ENCODE measurements at regions not wholly inside any gene's neighbourhood (a gene's known extent, or its start where the extent isn't known, plus 50 kb on each side); places are given as distances from the start of the nearest gene placed in this dataset.

- TF ChIP-seq CTCF (conservative IDR thresholded peaks at IDR 0.05; ENCODE audit: low read depth in 2 of 2): no peak
- TF ChIP-seq EZH2 (IDR thresholded peaks at IDR 0.05; ENCODE audit: low read depth, unreplicated experiment): no peak
- TF ChIP-seq JUNB (IDR thresholded peaks at IDR 0.05; ENCODE audit: unreplicated experiment): no peak
- no peak for TF ChIP-seq REST (IDR thresholded peaks at IDR 0.05; ENCODE audit: unreplicated experiment)
- TF ChIP-seq EZH2phosphoT487 (IDR thresholded peaks at IDR 0.05; ENCODE audit: unreplicated experiment): no peak
- no peak for TF ChIP-seq STAT1 (IDR thresholded peaks at IDR 0.05; ENCODE audit: unreplicated experiment)
- no peak for TF ChIP-seq POLR2AphosphoS5 (IDR thresholded peaks at IDR 0.05; ENCODE audit: low read depth)
- TF ChIP-seq ZNF114 (CRISPR knock-in tag; IDR thresholded peaks at IDR 0.05): no peak
- TF ChIP-seq CREB1 (CRISPR knock-in tag; IDR thresholded peaks at IDR 0.05; ENCODE audit: low read depth): no peak
- TF ChIP-seq ZNF462 (CRISPR knock-in tag; IDR thresholded peaks at IDR 0.05): no peak
- no peak for TF ChIP-seq ZNF331 (CRISPR knock-in tag; IDR thresholded peaks at IDR 0.05; ENCODE audit: low read depth)
- no peak for TF ChIP-seq ETS1 (IDR thresholded peaks at IDR 0.05)
Observed at GRCh38 chr22:48555606-48556005, 1272.1 kb downstream of the BRD1 start.

All from GM23338 (cell line).